ENCODE measurements at regions not wholly inside any gene's neighbourhood (a gene's known extent, or its start where the extent isn't known, plus 50 kb on each side); places are given as distances from the start of the nearest gene placed in this dataset.
"Not testable (repeated sequence)": the region's sequence is repeated elsewhere in the genome, so short reads cannot be mapped to it uniquely, and the experiment has no call there.

- not testable (repeated sequence) for TF ChIP-seq CTCF (optimal IDR thresholded peaks at IDR 0.05 in 1 of 3, IDR thresholded peaks at IDR 0.05 in 1 of 3, conservative IDR thresholded peaks at IDR 0.05 in 1 of 3; ENCODE audit: extremely low read depth in 1 of 3, insufficient read depth in 2 of 3, low read length in 3 of 3); EZH2 (IDR thresholded peaks at IDR 0.05; ENCODE audit: low read length)
Observed at GRCh38 chr13:52279408-52279807, 120.0 kb upstream of the NEK3 start.

All from keratinocyte (primary cell).